ENCODE measurements at regions not wholly inside any gene's neighbourhood (a gene's known extent, or its start where the extent isn't known, plus 50 kb on each side); places are given as distances from the start of the nearest gene placed in this dataset.

GRCh38 chr4:135672202-135672601 lies 1470.6 kb upstream of the PABPC4L start:
- H3K4me3 ChIP-seq: no peak overlapping the region
- H3K27me3 ChIP-seq (ENCODE audit: low read depth): no peaks in the 10 kb centered on the region
- H3K9me3 ChIP-seq: no peaks in the 10 kb centered on the region
- H3K36me3 ChIP-seq: no peaks in the 10 kb centered on the region
- intact Hi-C loops (cut with DNase I): no loop called here
- H3K27ac ChIP-seq: no peak overlapping the region
- ATAC-seq (no peak), DNase-seq (no peak)
- no peaks in the 10 kb centered on the region for H3K4me1 ChIP-seq
- TF ChIP-seq CTCF (IDR thresholded peaks at IDR 0.05): no peak

GRCh38 chr4:135670548-135670947 lies 1469.0 kb upstream of the PABPC4L start:
- no peaks in the 10 kb centered on the region for H3K27me3 ChIP-seq (ENCODE audit: low read depth)
- H3K4me3 ChIP-seq: no peak overlapping the region
- intact Hi-C loops (cut with DNase I): no loop called here
- no peaks in the 10 kb centered on the region for H3K36me3 ChIP-seq
- H3K4me1 ChIP-seq: no peaks in the 10 kb centered on the region
- no peaks in the 10 kb centered on the region for H3K9me3 ChIP-seq
- no peak overlapping the region for H3K27ac ChIP-seq
- ATAC-seq: no peak
- TF ChIP-seq CTCF (IDR thresholded peaks at IDR 0.05): no peak
- no peak for DNase-seq

Measured in lower lobe of right lung (tissue), 2 donors.